GM21825 (cell line): ENCODE measurements at regions not wholly inside any gene's neighbourhood (a gene's known extent, or its start where the extent isn't known, plus 50 kb on each side); places are given as distances from the start of the nearest gene placed in this dataset.

Source experiments
- ATAC-seq: cut with Tn5 transposase; IDR thresholded peaks from one replicate; pipeline ENCODE4 v1.9.1; 2021; ENCODE audit warnings: mild to moderate bottlenecking, moderate library complexity; ENCODE audit not compliant: unreplicated experiment

GRCh38 chr1:87673748-87674147, 345.1 kb downstream of the LMO4 start:
- no peak for ATAC-seq

- no peak for ATAC-seq
Measured at GRCh38 chr1:87674791-87675190, 346.1 kb downstream of the LMO4 start.

DNA sequence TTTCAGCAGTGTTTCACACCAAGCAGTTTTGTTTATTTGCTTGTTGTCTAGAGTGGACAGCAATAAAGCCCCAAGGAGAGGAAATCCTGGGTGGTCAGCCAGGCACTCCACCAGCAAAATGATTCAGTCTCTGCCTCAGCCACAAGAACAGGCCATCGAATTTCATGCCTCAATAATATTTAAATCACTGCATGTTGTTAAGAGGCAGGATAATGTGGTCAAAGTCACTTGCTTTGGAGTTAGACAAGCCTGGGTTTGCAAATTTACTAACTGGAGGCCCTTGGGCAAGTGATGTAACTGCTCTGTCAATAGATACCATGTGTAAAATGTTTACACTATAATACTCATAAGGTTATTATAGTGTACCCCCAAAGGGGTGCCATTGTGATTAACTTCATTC, 349.6 kb downstream of the LMO4 start:
- no peak for ATAC-seq

- ATAC-seq = no peak
Measured at GRCh38 chr1:87682565-87682964, 353.9 kb downstream of the LMO4 start.

DNA sequence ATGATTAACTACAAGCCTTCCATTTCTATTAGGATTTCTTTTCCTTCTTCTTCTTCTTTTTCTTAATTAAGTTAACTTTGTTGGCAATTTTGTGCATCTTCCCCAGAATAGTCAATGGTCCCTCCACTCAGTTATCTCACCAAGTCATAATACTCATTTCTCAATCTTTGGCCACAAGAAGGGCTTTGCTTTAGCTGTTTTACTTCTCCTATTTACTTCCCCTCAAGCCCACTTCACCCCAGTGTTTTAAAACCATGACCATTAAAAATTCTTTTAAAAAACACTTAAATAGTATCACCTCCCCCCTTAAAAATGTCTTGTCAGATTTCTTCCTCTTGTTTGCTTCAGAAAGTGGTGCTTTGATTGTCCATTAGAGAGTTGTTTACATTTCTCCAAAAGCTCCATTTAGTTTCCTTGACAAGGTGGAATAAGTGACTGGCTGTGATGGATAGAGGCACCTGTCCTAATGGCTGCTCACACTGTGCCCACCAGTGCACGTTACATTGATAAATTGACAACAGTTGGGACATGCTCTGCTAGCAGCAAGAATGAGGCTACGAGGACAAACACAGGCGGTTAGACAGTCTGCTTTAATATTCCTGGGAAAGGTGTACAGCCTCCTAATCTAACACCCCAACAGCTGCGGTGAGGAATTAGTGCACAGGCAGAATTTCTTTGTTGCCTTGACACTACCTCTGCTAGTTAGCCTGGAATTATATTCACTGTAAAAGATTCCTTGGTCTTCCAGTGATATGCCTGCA, 354.7 kb downstream of the LMO4 start:
- no peak for ATAC-seq

GRCh38 chr1:87684194-87684593, 355.5 kb downstream of the LMO4 start:
- no peak for ATAC-seq

DNA sequence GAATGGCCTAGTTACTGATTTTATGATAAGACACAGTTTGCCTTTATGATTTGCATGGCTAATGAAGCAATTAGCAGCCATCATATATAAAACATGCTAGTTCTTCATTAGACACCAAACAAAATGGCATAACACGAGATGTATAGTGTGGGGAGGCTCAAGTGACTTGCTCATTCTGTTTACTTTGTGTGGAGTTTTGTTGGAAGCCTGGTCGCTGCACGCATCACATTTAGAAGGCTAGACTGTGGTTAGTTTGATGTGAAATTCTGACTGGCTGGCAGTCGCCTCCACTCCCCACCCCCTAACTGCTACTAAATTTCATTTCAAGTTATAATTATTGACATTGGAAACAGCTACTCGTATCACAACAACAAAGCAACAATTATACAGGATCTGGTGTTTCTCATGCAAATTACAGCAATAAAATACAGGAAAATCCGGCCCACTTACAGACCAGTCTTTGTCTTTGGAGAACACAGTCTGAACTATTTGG, 356.1 kb downstream of the LMO4 start:
- ATAC-seq = no peak

DNA sequence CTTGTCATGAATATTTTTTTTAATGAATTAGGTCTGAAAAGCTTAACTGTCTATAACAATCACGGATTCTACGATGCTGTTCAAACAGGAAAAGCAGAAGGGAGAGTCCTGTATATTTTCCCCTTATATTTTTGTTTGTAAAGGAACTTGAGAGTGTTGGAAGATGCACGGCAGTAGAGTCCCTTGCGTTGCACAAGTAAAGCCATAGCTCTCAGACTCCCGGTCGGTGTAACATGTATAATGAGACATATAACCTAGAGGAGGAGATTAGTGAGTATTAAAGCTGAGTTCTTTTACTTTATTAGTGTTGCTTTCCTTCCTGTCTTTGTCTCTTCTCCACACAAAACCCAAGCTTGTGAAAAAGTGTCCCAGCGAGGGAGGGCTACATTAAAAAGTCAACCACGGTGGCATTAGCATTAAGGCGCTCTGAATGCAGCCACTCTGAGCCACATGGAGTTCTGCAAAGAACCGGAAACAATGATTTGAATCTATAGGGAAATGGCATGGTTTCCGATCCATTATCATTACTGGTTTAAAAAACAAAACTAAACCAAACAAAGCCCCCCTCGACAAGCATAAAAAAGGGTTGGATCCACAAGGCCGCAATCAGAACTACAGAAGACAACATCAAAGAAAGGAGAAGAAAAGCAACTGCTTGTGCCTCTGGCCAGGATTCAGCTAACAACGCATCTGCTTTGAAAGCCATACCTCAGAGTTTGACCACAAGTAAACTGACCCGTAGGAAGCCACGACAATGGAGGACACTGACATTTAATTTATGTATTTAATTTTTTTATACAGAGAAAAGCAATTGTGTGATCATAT, 356.8 kb downstream of the LMO4 start:
- no peak for ATAC-seq

- ATAC-seq = no peak
Measured at GRCh38 chr1:87686136-87686495, 357.4 kb downstream of the LMO4 start.

- ATAC-seq = no peak
Measured at GRCh38 chr1:87686671-87687070, 358.0 kb downstream of the LMO4 start.

DNA sequence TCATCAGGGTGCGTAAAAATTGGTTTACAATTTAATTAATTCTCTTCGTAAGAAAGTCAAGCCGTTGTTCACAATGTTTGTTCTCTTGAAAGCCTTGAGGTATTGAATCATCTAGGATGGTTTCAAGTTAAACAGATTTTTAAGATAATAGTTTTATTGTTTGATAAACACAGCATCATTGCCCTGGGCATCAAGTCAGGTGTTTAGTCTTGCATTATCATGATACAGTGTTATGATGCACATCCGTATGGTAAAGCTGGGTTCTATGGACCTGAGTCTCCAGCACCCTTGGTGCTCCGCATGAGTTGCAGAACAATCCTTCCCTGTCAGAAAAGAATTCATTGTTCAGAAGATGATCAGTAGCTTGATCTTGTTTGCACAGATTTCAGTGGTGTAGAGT, 359.5 kb downstream of the LMO4 start:
- ATAC-seq = no peak

- ATAC-seq = no peak
Measured at GRCh38 chr1:87689487-87689886, 360.8 kb downstream of the LMO4 start.

- no peak for ATAC-seq
Measured at GRCh38 chr1:87696483-87696882, 367.8 kb downstream of the LMO4 start.

DNA sequence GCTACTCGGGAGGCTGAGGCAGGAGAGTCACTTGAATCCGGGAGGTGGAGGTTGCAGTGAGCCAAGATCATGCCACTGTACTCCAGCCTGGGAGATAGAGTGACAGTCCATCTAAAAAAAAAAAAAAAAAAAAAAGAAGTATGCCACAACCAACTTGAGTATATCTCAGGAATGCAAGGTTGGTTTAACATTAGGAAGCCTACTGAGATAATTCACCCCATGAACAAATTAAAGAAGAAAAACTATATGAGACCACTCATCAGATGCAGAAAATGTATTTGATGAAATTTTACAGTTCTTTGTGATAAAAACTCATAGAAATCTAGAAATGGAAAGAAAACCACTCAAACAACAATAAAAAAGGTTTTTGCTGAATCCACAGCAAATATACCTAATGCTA, 373.8 kb downstream of the LMO4 start:
- ATAC-seq = no peak

DNA sequence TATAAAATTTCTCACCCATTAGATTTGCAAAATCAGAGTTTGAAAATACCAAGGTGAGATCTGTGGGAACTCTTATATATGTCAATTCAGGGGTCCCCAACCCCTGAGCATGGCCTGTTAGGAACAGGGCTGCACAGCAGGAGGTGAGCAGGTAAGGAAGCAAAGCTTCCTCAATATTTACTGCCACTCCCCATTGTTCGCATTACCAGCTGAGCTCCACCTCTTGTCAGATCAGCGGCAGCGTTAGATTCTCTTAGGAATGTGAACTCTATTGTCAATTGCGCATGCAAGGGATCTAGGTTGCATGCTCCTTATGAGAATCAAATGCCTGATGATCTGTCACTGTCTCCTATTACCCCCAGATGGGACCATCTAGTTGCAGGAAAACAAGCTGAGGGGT, 376.6 kb downstream of the LMO4 start:
- no peak for ATAC-seq

DNA sequence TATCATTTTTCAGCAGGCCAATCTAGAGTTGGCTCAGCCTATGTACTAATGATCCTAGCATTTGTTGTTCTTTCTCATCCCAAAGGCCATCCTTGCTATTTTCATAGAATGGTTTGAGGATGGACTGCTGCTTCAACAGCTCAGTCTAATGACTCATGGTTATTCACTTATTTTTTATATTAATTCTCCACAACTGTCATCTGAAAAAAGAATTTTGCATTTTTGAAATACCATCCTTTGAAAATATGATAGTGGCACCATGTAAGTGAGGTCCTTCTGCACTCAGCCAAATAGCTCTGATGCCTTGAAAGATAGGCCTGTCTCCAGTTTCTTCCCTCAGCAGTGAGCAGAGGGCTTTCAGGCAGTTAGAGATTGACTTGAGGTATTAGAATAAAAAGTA, 377.5 kb downstream of the LMO4 start:
- no peak for ATAC-seq

GRCh38 chr1:87706779-87707228, 378.1 kb downstream of the LMO4 start:
- no peak for ATAC-seq

DNA sequence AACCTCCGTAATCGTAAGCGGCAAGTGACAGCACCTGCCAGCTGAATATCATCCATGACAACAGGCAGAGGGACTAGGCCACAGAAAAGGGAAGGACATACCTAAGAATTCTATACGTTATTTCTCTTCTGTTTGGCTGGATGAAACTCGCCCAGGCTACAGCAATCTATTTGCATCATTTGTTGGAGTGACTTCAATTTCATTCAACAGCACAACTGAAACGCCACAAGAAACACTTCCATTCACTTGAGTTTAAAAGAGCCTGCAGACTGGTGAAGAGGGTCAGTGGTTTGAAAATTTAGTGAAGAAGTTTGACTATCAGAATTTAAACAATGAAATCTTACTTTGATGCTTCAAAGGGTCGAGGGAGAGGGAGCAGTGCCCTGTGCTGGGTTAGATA, 378.7 kb downstream of the LMO4 start:
- no peak for ATAC-seq

- ATAC-seq = no peak
Measured at GRCh38 chr1:87712261-87713010, 383.8 kb downstream of the LMO4 start.

DNA sequence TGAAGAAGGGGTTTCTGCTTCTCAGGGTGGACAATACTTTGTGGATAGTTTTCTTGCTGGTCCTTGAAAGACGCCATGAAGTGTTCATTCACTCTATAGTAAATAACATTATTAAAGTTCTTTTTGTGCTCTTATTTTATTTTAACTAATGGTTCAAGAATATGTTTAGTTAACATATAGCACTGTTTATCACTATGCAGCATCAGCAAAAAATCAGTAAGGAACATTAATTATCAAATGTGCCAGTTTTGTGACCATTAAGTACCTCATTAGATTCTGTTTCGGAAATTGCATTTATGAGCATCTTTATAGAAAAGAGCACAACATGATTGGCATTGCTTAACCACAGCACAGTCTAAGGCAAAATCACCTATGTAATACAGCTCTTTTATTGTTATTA, 385.6 kb downstream of the LMO4 start:
- ATAC-seq = no peak

DNA sequence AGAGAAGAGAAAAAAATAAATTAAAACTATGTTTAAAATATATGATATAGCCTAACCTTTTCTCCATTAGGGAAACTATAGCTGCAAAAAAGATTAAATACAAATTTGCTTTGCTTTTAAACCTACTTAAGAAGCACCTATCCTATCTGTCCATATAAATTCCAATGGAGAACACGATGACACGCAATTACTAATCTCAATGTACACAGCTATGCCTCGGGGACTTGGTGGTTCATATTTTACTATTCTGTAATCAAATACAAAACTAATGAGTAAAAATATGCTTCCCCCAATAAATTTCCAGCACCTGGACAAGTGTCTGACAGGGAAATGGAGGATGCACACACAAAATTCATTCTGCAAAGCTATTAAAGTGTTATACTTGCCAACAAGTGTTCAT, 386.4 kb downstream of the LMO4 start:
- no peak for ATAC-seq
